Activated B cell treated with CpG ODN at 0.5 μM for 24 hours (primary cell): ENCODE measurements at regions not wholly inside any gene's neighbourhood (a gene's known extent, or its start where the extent isn't known, plus 50 kb on each side); places are given as distances from the start of the nearest gene placed in this dataset.

ENCODE experiments used
- ATAC-seq: fragments of 200-7000 bp; cut with Tn5 transposase; one replicate; pipeline ENCODE4 v1.10.0; 2021; ENCODE audit warnings: low read depth, mild to moderate bottlenecking, moderate library complexity
- CTCF ChIA-PET: fragments of 350-600 bp; sonication (Branson Sonifier 250); formaldehyde crosslinking; loops from one replicate; lab custom pipeline; 2021; ENCODE audit warnings: antibody characterized with exemption; lab: Charles Lee
- POLR2A ChIA-PET: fragments of 350-600 bp; sonication (Branson Sonifier 250); formaldehyde crosslinking; loops from one replicate; lab custom pipeline; 2021; ENCODE audit warnings: antibody characterized with exemption; lab: Charles Lee
- DNase-seq: peaks from one replicate; pipeline ENCODE4 v3.0.0; 2022
- H3K27ac Mint-ChIP-seq: one replicate; pipeline ENCODE4 v1.8.0; 2020; ENCODE audit warnings: mixed read lengths
- H3K27me3 Mint-ChIP-seq: one replicate; pipeline ENCODE4 v1.8.0; 2021; ENCODE audit warnings: mixed read lengths
- H3K36me3 Mint-ChIP-seq: one replicate; pipeline ENCODE4 v1.8.0; 2021; ENCODE audit warnings: low read depth, mixed read lengths
- H3K4me1 Mint-ChIP-seq: one replicate; pipeline ENCODE4 v1.8.0; 2021; ENCODE audit warnings: mixed read lengths
- H3K4me3 Mint-ChIP-seq: one replicate; pipeline ENCODE4 v1.8.0; 2020; ENCODE audit warnings: mild to moderate bottlenecking, mixed read lengths
- H3K9me3 Mint-ChIP-seq: one replicate; pipeline ENCODE4 v1.8.0; 2020; ENCODE audit warnings: mixed read lengths
- CTCF ChIP-seq: fragments of 200-600 bp; IDR thresholded peaks from one replicate; pipeline ENCODE4 v1.8.0; 2022; ENCODE audit warnings: antibody characterized with exemption, mild to moderate bottlenecking
- intact Hi-C: fragments of 100-400 bp; cut with micrococcal nuclease; formaldehyde crosslinking; loops from one replicate; pipeline ENCODE4 v1.15.1; 2024

- H3K4me3 Mint-ChIP-seq = no peak overlapping the region
- DNase-seq (no peak), ATAC-seq (no peak)
- no peaks in the 10 kb centered on the region for H3K27me3 Mint-ChIP-seq
- H3K36me3 Mint-ChIP-seq = no peaks in the 10 kb centered on the region
- intact Hi-C loops = no loop called here
- CTCF ChIA-PET = no interaction called here
- H3K9me3 Mint-ChIP-seq = no peaks in the 10 kb centered on the region
- no peak overlapping the region for H3K27ac Mint-ChIP-seq
- POLR2A ChIA-PET = no interaction called here
- TF ChIP-seq CTCF = no peak
- peaks cover 5% of the 10 kb centered on the region for H3K4me1 Mint-ChIP-seq
Observed at GRCh38 chr12:132410849-132411248, 79.1 kb upstream of the FBRSL1 start.

GRCh38 chr12:132410296-132410625, 79.7 kb upstream of the FBRSL1 start:
- no peak for TF ChIP-seq CTCF
- H3K4me1 Mint-ChIP-seq = peaks cover 2% of the 10 kb centered on the region
- H3K27ac Mint-ChIP-seq = no peak overlapping the region

GRCh38 chr12:132409495-132410295, 80.3 kb upstream of the FBRSL1 start:
- ChIA-PET POLR2A (no interaction called here), CTCF (no interaction called here)
- Mint-ChIP-seq H3K27ac (no peak overlapping the region), H3K9me3 (no peaks in the 10 kb centered on the region), H3K36me3 (no peaks in the 10 kb centered on the region), H3K4me3 (no peak overlapping the region), H3K27me3 (peaks cover 2% of the 10 kb centered on the region), H3K4me1 (peaks cover under 1% of the 10 kb centered on the region)
- TF ChIP-seq CTCF = no peak
- intact Hi-C loops = no loop called here
- ATAC-seq (no peak), DNase-seq (no peak)

More at GRCh38 chr12:132410296-132410625, 79.7 kb upstream of the FBRSL1 start:
- ChIA-PET CTCF (no interaction called here), POLR2A (no interaction called here)
- Mint-ChIP-seq H3K9me3 (no peaks in the 10 kb centered on the region), H3K27me3 (peaks cover 2% of the 10 kb centered on the region), H3K36me3 (no peaks in the 10 kb centered on the region), H3K4me3 (no peak overlapping the region)
- ATAC-seq = no peak
- DNase-seq = no peak
- intact Hi-C loops = no loop called here

- intact Hi-C loops = no loop called here
- H3K27ac Mint-ChIP-seq = no peak overlapping the region
- no peaks in the 10 kb centered on the region for H3K36me3 Mint-ChIP-seq
- H3K4me1 Mint-ChIP-seq = no peaks in the 10 kb centered on the region
- peaks cover 2% of the 10 kb centered on the region for H3K27me3 Mint-ChIP-seq
- DNase-seq (no peak), ATAC-seq (no peak)
- ChIA-PET POLR2A (no interaction called here), CTCF (no interaction called here)
- H3K4me3 Mint-ChIP-seq = no peak overlapping the region
- H3K9me3 Mint-ChIP-seq = no peaks in the 10 kb centered on the region
- no peak for TF ChIP-seq CTCF
Observed at GRCh38 chr12:132408626-132409494, 79.5 kb upstream of the GALNT9 start.

- Mint-ChIP-seq H3K4me3 (no peak overlapping the region), H3K27me3 (peaks cover 4% of the 10 kb centered on the region), H3K27ac (no peak overlapping the region)
Observed at GRCh38 chr12:132407992-132408391, 78.6 kb upstream of the GALNT9 start.

More at GRCh38 chr12:132407992-132408391, 78.6 kb upstream of the GALNT9 start:
- POLR2A ChIA-PET = no interaction called here
- intact Hi-C loops = no loop called here
- ATAC-seq = no peak
- TF ChIP-seq CTCF = no peak
- no peaks in the 10 kb centered on the region for H3K36me3 Mint-ChIP-seq
- no peak for DNase-seq
- no peaks in the 10 kb centered on the region for H3K4me1 Mint-ChIP-seq
- H3K9me3 Mint-ChIP-seq = no peaks in the 10 kb centered on the region
- CTCF ChIA-PET = interaction anchor here (0.7 kb wide), 1 partner anchor 116 kb away, joined by 3 read pairs; no protein-coding TSS in a partner anchor
